Uterus (tissue), 2 donors: ENCODE measurements at regions not wholly inside any gene's neighbourhood (a gene's known extent, or its start where the extent isn't known, plus 50 kb on each side); places are given as distances from the start of the nearest gene placed in this dataset.

ENCODE experiments used
- POLR2A ChIP-seq, 2 donors: fragments of 450-650 bp; IDR thresholded peaks; one replicate each; pipeline ENCODE4 v1.6.1; 2016; ENCODE audit warnings: antibody characterized with exemption in 2 of 2, mild to moderate bottlenecking in 1 of 2, moderate library complexity in 1 of 2
- TF ChIP-seq, protein P1 (sequence below), 4 experiments: fragments of 200-600 bp in 2 of 4; fragments of 450-650 bp in 2 of 4; sonication (generic) in 2 of 4; IDR thresholded peaks; one replicate each; pipeline ENCODE4 v1.5.1; 2016 to 2019; ENCODE audit warnings: antibody characterized with exemption in 4 of 4, mild to moderate bottlenecking in 2 of 4, moderate library complexity in 1 of 4

- TF ChIP-seq, protein P1, sequence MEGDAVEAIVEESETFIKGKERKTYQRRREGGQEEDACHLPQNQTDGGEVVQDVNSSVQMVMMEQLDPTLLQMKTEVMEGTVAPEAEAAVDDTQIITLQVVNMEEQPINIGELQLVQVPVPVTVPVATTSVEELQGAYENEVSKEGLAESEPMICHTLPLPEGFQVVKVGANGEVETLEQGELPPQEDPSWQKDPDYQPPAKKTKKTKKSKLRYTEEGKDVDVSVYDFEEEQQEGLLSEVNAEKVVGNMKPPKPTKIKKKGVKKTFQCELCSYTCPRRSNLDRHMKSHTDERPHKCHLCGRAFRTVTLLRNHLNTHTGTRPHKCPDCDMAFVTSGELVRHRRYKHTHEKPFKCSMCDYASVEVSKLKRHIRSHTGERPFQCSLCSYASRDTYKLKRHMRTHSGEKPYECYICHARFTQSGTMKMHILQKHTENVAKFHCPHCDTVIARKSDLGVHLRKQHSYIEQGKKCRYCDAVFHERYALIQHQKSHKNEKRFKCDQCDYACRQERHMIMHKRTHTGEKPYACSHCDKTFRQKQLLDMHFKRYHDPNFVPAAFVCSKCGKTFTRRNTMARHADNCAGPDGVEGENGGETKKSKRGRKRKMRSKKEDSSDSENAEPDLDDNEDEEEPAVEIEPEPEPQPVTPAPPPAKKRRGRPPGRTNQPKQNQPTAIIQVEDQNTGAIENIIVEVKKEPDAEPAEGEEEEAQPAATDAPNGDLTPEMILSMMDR (IDR thresholded peaks at IDR 0.05): no peak
- TF ChIP-seq POLR2A (IDR thresholded peaks at IDR 0.05): no peak
Measured at GRCh38 chr16:82514262-82514661, 112.5 kb upstream of the CDH13 start.
